ENCODE measurements at regions not wholly inside any gene's neighbourhood (a gene's known extent, or its start where the extent isn't known, plus 50 kb on each side); places are given as distances from the start of the nearest gene placed in this dataset.
"Not testable (repeated sequence)": the region's sequence is repeated elsewhere in the genome, so short reads cannot be mapped to it uniquely, and the experiment has no call there.

DNA sequence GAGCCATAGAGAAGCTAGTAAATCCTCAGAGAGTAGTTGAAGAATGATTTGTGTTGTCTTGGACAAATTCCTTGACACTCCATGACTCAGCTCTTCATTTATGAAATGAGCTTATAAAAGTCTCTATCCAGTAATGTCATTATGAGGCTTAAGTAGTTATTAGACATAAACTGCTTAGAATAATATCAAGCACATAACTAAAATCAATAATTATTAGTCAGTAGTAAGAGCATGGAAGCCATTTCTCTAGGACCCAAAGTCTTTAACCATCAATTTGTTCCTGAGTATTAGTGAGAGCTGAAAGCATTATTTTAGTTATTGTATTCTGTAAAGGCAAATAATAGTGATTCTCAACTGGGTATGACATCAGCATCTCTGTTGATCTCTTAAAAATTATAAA lies 1140.2 kb downstream of the HACE1 start:
- H3K27me3 ChIP-seq: no peaks in the 10 kb centered on the region
- DNase-seq (ENCODE audit: low spot score in 2 of 2): no peak
- H3K4me1 ChIP-seq: no peaks in the 10 kb centered on the region
- H3K36me3 ChIP-seq: no peaks in the 10 kb centered on the region
- H3K4me3 ChIP-seq: no peak overlapping the region
- H3K9me3 ChIP-seq: no peaks in the 10 kb centered on the region
- H3K27ac ChIP-seq: no peak overlapping the region
- TF ChIP-seq, protein P1, sequence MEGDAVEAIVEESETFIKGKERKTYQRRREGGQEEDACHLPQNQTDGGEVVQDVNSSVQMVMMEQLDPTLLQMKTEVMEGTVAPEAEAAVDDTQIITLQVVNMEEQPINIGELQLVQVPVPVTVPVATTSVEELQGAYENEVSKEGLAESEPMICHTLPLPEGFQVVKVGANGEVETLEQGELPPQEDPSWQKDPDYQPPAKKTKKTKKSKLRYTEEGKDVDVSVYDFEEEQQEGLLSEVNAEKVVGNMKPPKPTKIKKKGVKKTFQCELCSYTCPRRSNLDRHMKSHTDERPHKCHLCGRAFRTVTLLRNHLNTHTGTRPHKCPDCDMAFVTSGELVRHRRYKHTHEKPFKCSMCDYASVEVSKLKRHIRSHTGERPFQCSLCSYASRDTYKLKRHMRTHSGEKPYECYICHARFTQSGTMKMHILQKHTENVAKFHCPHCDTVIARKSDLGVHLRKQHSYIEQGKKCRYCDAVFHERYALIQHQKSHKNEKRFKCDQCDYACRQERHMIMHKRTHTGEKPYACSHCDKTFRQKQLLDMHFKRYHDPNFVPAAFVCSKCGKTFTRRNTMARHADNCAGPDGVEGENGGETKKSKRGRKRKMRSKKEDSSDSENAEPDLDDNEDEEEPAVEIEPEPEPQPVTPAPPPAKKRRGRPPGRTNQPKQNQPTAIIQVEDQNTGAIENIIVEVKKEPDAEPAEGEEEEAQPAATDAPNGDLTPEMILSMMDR (IDR thresholded peaks at IDR 0.05): no peak
- TF ChIP-seq EP300 (IDR thresholded peaks at IDR 0.05) (no peak), POLR2A (IDR thresholded peaks at IDR 0.05) (no peak)

DNA sequence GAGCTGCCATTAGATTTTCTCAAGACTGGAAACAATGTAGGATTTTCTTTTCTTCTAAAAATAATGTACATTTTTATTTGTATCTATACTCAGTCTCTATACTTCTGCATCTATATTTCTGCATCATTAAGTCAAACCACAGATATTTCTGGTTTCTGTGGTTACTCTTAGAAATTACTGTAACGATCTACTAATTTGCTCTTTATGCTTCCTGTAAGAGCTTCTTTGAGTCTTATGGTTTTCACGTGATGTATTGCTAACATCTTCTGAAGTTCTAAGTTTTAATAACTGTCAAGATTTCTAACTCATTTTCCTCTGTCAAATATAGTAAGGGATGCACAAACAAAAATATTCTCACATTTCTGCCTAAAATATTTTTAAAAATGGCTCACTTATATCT lies 1144.5 kb downstream of the HACE1 start:
- H3K4me3 ChIP-seq: no peak overlapping the region
- no peaks in the 10 kb centered on the region for H3K36me3 ChIP-seq
- H3K4me1 ChIP-seq: no peaks in the 10 kb centered on the region
- TF ChIP-seq POLR2A (IDR thresholded peaks at IDR 0.05) (no peak), EP300 (IDR thresholded peaks at IDR 0.05) (no peak)
- TF ChIP-seq, protein P1 (IDR thresholded peaks at IDR 0.05): no peak
- H3K27ac ChIP-seq: no peak overlapping the region
- WGBS, 2 donors: 81 to 87% methylated on average over 2 of the region's 2 CpGs
- H3K9me3 ChIP-seq: no peaks in the 10 kb centered on the region
- no peaks in the 10 kb centered on the region for H3K27me3 ChIP-seq
- no peak for DNase-seq (ENCODE audit: low spot score in 2 of 2)

DNA sequence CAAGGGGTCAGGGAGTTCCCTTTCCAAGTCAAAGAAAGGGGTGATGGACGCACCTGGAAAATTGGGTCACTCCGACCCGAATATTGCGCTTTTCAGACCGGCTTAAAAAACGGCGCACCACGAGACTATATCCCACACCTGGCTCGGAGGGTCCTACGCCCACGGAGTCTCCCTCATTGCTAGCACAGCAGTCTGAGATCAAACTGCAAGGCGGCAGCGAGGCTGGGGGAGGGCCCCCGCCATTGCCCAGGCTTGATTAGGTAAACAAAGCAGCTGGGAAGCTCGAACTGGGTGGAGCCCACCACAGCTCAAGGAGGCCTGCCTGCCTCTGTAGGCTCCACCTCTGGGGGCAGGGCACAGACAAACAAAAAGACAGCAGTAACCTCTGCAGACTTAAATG lies 1150.5 kb downstream of the HACE1 start:
- H3K4me1 ChIP-seq; H3K4me3 ChIP-seq; H3K9me3 ChIP-seq; H3K27ac ChIP-seq; DNase-seq (ENCODE audit: low spot score in 2 of 2); H3K36me3 ChIP-seq; H3K27me3 ChIP-seq: not testable (repeated sequence)
- WGBS, 2 donors: 89 to 97% methylated on average over 10 to 15 of the region's 15 CpGs

DNA sequence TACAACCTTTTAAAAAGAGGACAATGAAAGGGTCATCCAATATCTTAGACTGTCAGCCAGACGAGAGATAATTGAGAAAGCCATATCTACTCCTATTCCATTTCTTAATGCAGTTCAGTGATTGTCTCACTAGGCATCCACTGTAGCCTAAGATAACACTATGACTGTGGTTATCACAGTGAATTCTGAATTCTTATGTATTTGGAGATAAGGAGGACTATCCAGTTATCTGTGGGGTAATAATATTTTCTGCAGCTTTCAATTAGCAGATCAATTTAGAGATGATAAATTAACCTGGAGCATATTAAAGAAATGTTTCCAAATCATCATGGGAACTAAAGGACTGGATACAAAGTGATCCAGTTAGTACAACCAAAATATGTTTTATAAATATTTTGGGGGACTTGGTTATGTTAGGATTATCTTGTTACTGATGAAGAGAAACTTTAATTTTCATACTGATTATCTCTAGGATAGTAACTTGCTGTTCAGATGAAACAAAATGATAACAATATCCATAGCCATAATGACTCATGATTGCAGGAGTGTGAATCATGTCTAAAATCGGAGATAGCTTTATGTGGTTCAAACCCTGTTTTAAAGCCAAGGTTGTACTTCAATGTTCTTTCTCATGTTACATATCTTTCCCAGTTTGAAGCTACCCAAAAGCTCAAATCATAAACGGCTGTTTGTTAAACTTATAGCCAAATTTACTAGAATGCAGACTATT lies 1152.0 kb downstream of the HACE1 start:
- no peak for DNase-seq (ENCODE audit: low spot score in 2 of 2)
- no peaks in the 10 kb centered on the region for H3K4me1 ChIP-seq
- no peaks in the 10 kb centered on the region for H3K9me3 ChIP-seq
- no peak for TF ChIP-seq EP300 (IDR thresholded peaks at IDR 0.05)
- no peak for TF ChIP-seq POLR2A (IDR thresholded peaks at IDR 0.05)
- TF ChIP-seq, protein P1 (IDR thresholded peaks at IDR 0.05): no peak
- H3K27ac ChIP-seq: no peak overlapping the region
- no peaks in the 10 kb centered on the region for H3K36me3 ChIP-seq
- 83 to 86% methylated on average over 3 of the region's 3 CpGs for whole genome bisulfite sequencing, 2 donors
- no peak overlapping the region for H3K4me3 ChIP-seq
- no peaks in the 10 kb centered on the region for H3K27me3 ChIP-seq

DNA sequence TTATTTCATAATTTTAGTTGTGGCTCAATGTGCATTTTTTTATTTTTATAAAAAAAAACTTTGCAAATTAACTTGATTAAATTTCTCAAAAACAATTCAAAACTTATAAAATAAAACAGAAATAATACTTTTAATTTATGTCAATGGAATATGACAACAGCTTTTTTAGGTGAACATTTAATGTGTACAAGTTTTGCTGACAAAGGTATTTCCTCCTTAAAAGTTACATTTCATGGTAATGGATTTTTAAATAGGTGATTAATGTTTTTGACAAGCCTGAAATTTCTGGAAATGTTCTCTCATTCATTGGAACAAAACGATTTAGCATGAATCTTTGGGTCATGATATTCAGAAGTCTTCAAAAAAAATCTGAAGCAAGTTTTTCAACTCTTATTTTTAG lies 1160.0 kb downstream of the HACE1 start:
- Histone ChIP-seq H3K9me3 (no peaks in the 10 kb centered on the region), H3K4me3 (no peak overlapping the region), H3K36me3 (no peaks in the 10 kb centered on the region), H3K27me3 (no peaks in the 10 kb centered on the region), H3K27ac (no peak overlapping the region), H3K4me1 (no peaks in the 10 kb centered on the region)
- no peak for TF ChIP-seq EP300 (IDR thresholded peaks at IDR 0.05)
- no peak for TF ChIP-seq POLR2A (IDR thresholded peaks at IDR 0.05)
- TF ChIP-seq, protein P1 (IDR thresholded peaks at IDR 0.05): no peak
- no peak for DNase-seq (ENCODE audit: low spot score in 2 of 2)
- 17 to 18% methylated on average over 1 of the region's 1 CpG for WGBS, 2 donors

DNA sequence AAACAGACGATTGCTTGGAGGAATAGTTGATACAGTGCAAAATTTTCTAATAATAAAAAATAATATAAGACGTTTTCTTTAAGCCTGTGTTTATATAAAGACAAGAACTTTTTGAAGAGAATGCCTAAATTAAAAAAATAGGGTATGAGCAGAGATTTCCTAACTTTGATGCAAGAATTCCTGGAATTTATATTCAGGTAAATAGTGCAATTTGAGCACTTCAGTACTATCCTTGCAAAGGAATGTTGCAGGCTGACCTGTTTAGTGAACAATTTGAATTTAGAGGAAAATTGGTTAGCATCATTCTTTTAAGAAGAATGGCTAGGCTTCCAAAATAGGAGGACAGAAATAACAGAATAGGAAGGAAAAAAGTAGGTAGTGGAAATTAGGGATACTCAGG lies 1172.3 kb downstream of the HACE1 start:
- TF ChIP-seq POLR2A (IDR thresholded peaks at IDR 0.05) (no peak), EP300 (IDR thresholded peaks at IDR 0.05) (no peak)
- TF ChIP-seq, protein P1 (IDR thresholded peaks at IDR 0.05): no peak
- Histone ChIP-seq H3K36me3 (no peaks in the 10 kb centered on the region), H3K27me3 (no peaks in the 10 kb centered on the region), H3K27ac (no peak overlapping the region), H3K9me3 (no peaks in the 10 kb centered on the region), H3K4me1 (no peaks in the 10 kb centered on the region), H3K4me3 (no peak overlapping the region)
- WGBS, 2 donors: 67 to 76% methylated on average over 2 of the region's 2 CpGs
- no peak for DNase-seq (ENCODE audit: low spot score in 2 of 2)

Measured in tibial nerve (tissue), 4 donors.